H1 (cell line): ENCODE measurements at regions not wholly inside any gene's neighbourhood (a gene's known extent, or its start where the extent isn't known, plus 50 kb on each side); places are given as distances from the start of the nearest gene placed in this dataset.

Source experiments
- CTCF ChIA-PET: fragments of 300-600 bp; sonication (Branson Sonifier 250); formaldehyde crosslinking; loops from one replicate; lab custom pipeline; 2021; ENCODE audit not compliant: partially characterized antibody; lab: Charles Lee
- POLR2A ChIA-PET: fragments of 300-600 bp; sonication (Branson Sonifier 250); formaldehyde crosslinking; loops from one replicate; lab custom pipeline; 2021; ENCODE audit warnings: inconsistent platforms; ENCODE audit not compliant: partially characterized antibody; lab: Charles Lee
- DNase-seq, 2 experiments: peaks; one replicate each; pipeline versions ENCODE4 v3.0.0 to v3.0.0-alpha.2; 2010 to 2022; ENCODE audit warnings: low spot score in 2 of 2, low read depth in 1 of 2, mixed read lengths in 1 of 2
- FAIRE-seq: peaks from 2 replicates; lab custom pipeline; 2011; peaks lifted over from hg19 to GRCh38; lab: Jason Lieb, UNC
- H2AFZ ChIP-seq: 2 replicates; pipeline ENCODE4 v1.8.1; 2012; ENCODE audit warnings: low read length, inconsistent platforms
- H2AK5ac ChIP-seq: 2 replicates; pipeline ENCODE4 v1.6.1; 2013; ENCODE audit warnings: low read depth, low read length
- H2BK120ac ChIP-seq: replicated peaks from 2 replicates; pipeline ENCODE3; 2013; ENCODE audit warnings: low read depth, low read length, inconsistent platforms
- H2BK12ac ChIP-seq: 2 replicates; pipeline ENCODE4 v1.6.1; 2013; ENCODE audit warnings: low read depth, low read length
- H2BK15ac ChIP-seq: 2 replicates; pipeline ENCODE4 v1.6.1; 2013; ENCODE audit warnings: low read length
- H2BK20ac ChIP-seq: 2 replicates; pipeline ENCODE4 v1.6.1; 2013; ENCODE audit warnings: low read length
- H2BK5ac ChIP-seq: 2 replicates; pipeline ENCODE4 v1.6.1; 2013; ENCODE audit warnings: low read depth, low read length
- H3K14ac ChIP-seq: 2 replicates; pipeline ENCODE4 v1.6.1; 2013; ENCODE audit warnings: inconsistent platforms; ENCODE audit not compliant: insufficient read length
- H3K18ac ChIP-seq: 2 replicates; pipeline ENCODE4 v1.6.1; 2013; ENCODE audit warnings: low read length; ENCODE audit errors: extremely low read depth
- H3K23ac ChIP-seq: 2 replicates; pipeline ENCODE4 v1.6.1; 2013; ENCODE audit warnings: inconsistent platforms; ENCODE audit not compliant: insufficient read length
- H3K23me2 ChIP-seq: 2 replicates; pipeline ENCODE4 v1.6.1; 2013; ENCODE audit warnings: low read depth, low read length
- H3K27ac ChIP-seq: 2 replicates; pipeline ENCODE4 v1.6.1; 2011; ENCODE audit warnings: low read depth, low read length, inconsistent platforms
- H3K27me3 ChIP-seq, 4 experiments: replicated peaks in 1 of 4; 1 replicate in 1 of 4; 2 replicates in 3 of 4; pipeline versions ENCODE4 v1.6.1 to v1.8.1; 2011 to 2013; ENCODE audit warnings: low read length in 3 of 4, mild to moderate bottlenecking in 3 of 4, inconsistent platforms in 2 of 4, mixed read lengths in 2 of 4, moderate library complexity in 1 of 4; ENCODE audit not compliant: control insufficient read depth in 3 of 4, insufficient read depth in 3 of 4; ENCODE audit errors: extremely low read depth in 1 of 4
- H3K36me3 ChIP-seq, 4 experiments: 2 replicates each; pipeline versions ENCODE4 v1.6.1 to v1.8.1; 2011 to 2013; ENCODE audit warnings: mild to moderate bottlenecking in 4 of 4, low read length in 3 of 4, moderate library complexity in 2 of 4, control low read depth in 1 of 4, inconsistent platforms in 1 of 4; ENCODE audit not compliant: insufficient read depth in 4 of 4, control insufficient read depth in 2 of 4
- H3K4ac ChIP-seq: replicated peaks from 2 replicates; pipeline ENCODE3; 2013; ENCODE audit warnings: low read length, low read depth, mixed read lengths, inconsistent platforms; ENCODE audit not compliant: insufficient read length
- H3K4me1 ChIP-seq, 4 experiments: replicated peaks in 1 of 4; 1 replicate in 1 of 4; 2 replicates in 3 of 4; pipeline versions ENCODE4 v1.6.1 to v1.8.1; 2011 to 2013; ENCODE audit warnings: low read length in 3 of 4, inconsistent platforms in 2 of 4, mixed read lengths in 1 of 4; ENCODE audit not compliant: insufficient read depth in 4 of 4, control insufficient read depth in 3 of 4
- H3K4me2 ChIP-seq, 2 experiments: 2 replicates each; pipeline versions ENCODE4 v1.6.1 to v1.8.1; 2011 to 2013; ENCODE audit warnings: low read depth in 2 of 2, low read length in 2 of 2, control low read depth in 1 of 2, inconsistent platforms in 1 of 2, mild to moderate bottlenecking in 1 of 2; ENCODE audit not compliant: insufficient read depth in 1 of 2
- H3K4me3 ChIP-seq, 4 experiments: fragments of 200-600, 300-600 bp in 1 of 4; sonication (generic), shearing (Covaris generic), sonication (Bioruptor Twin) in 1 of 4; 2 replicates each; pipeline versions ENCODE4 v1.5.1 to v1.8.1; 2011 to 2016; ENCODE audit warnings: low read length in 4 of 4, low read depth in 3 of 4, control low read depth in 2 of 4, inconsistent platforms in 2 of 4, mild to moderate bottlenecking in 2 of 4, mixed read lengths in 1 of 4, moderate library complexity in 1 of 4; ENCODE audit not compliant: insufficient read depth in 2 of 4; ENCODE audit errors: extremely low read depth in 1 of 4
- H3K56ac ChIP-seq: replicated peaks from 2 replicates; pipeline ENCODE3; 2013; ENCODE audit warnings: low read depth, mild to moderate bottlenecking, mixed read lengths, low read length, inconsistent platforms; ENCODE audit not compliant: insufficient read length
- H3K79me1 ChIP-seq: 2 replicates; pipeline ENCODE4 v1.6.1; 2013; ENCODE audit warnings: low read depth, low read length, control low read depth
- H3K79me2 ChIP-seq, 2 experiments: 2 replicates each; pipeline versions ENCODE4 v1.6.1 to v1.8.1; 2012 to 2013; ENCODE audit warnings: low read length in 2 of 2, mild to moderate bottlenecking in 2 of 2, inconsistent platforms in 1 of 2; ENCODE audit not compliant: insufficient read depth in 2 of 2, control insufficient read depth in 1 of 2
- H3K9ac ChIP-seq, 4 experiments: replicated peaks in 1 of 4; 1 replicate in 1 of 4; 2 replicates in 3 of 4; pipeline versions ENCODE4 v1.6.1 to v1.8.1; 2011 to 2013; ENCODE audit warnings: low read depth in 3 of 4, low read length in 3 of 4, control low read depth in 2 of 4, mild to moderate bottlenecking in 2 of 4, moderate library complexity in 2 of 4, inconsistent platforms in 1 of 4; ENCODE audit errors: extremely low read depth in 1 of 4
- H3K9me3 ChIP-seq, 2 experiments: 2 replicates each; pipeline versions ENCODE4 v1.6.1 to v1.8.1; 2012 to 2013; ENCODE audit warnings: mild to moderate bottlenecking in 2 of 2, moderate library complexity in 2 of 2, control low read depth in 1 of 2, inconsistent platforms in 1 of 2, low read depth in 1 of 2, low read length in 1 of 2, mixed read lengths in 1 of 2; ENCODE audit not compliant: insufficient read depth in 2 of 2
- H4K20me1 ChIP-seq, 2 experiments: replicated peaks in 1 of 2; 2 replicates each; pipeline versions ENCODE3 to v1.8.1; 2011 to 2013; ENCODE audit warnings: inconsistent platforms in 2 of 2, low read length in 2 of 2, mild to moderate bottlenecking in 1 of 2; ENCODE audit not compliant: insufficient read depth in 2 of 2, control insufficient read depth in 1 of 2
- H4K5ac ChIP-seq: 2 replicates; pipeline ENCODE4 v1.6.1; 2013; ENCODE audit warnings: low read length, low read depth, mixed read lengths, inconsistent platforms; ENCODE audit not compliant: insufficient read length
- H4K8ac ChIP-seq: 2 replicates; pipeline ENCODE4 v1.8.0; 2013; ENCODE audit warnings: mild to moderate bottlenecking, moderate library complexity, low read length, inconsistent platforms; ENCODE audit not compliant: insufficient read depth; ENCODE audit errors: extremely low read depth
- H4K91ac ChIP-seq: replicated peaks from 2 replicates; pipeline ENCODE3; 2013; ENCODE audit warnings: low read length, mixed read lengths, inconsistent platforms; ENCODE audit not compliant: insufficient read length
- ASH2L ChIP-seq: fragments of 200-600, 300-600 bp; sonication (generic); IDR thresholded peaks from one replicate; pipeline ENCODE4 v1.7.1; 2017; ENCODE audit warnings: low read length
- BACH1 ChIP-seq: IDR thresholded peaks from 2 replicates; pipeline ENCODE4 v1.6.1; 2012; ENCODE audit warnings: low read length, improper control_type of control experiment
- CREB1 ChIP-seq: IDR thresholded peaks from 2 replicates; pipeline ENCODE4 v1.6.1; 2012; ENCODE audit warnings: inconsistent platforms
- EGR1 ChIP-seq: IDR thresholded peaks from 2 replicates; pipeline ENCODE4 v1.6.1; 2011; ENCODE audit warnings: low read depth, low read length, borderline replicate concordance
- EP300 ChIP-seq, 2 experiments: IDR thresholded peaks; 1 replicate in 1 of 2; 2 replicates in 1 of 2; pipeline ENCODE4 v1.6.1; 2011 to 2012; ENCODE audit warnings: low read depth in 2 of 2, low read length in 2 of 2, mild to moderate bottlenecking in 2 of 2, borderline replicate concordance in 1 of 2, inconsistent platforms in 1 of 2, moderate library complexity in 1 of 2
- JUN ChIP-seq: IDR thresholded peaks from 2 replicates; pipeline ENCODE4 v1.6.1; 2011; ENCODE audit warnings: low read depth, mild to moderate bottlenecking, improper control_type of control experiment, low read length
- KDM5A ChIP-seq: fragments of 200-600 bp; IDR thresholded peaks from 2 replicates; pipeline ENCODE4 v1.7.1; 2012; ENCODE audit warnings: mild to moderate bottlenecking, low read length, inconsistent platforms, mixed read lengths
- MAX ChIP-seq: IDR thresholded peaks from 2 replicates; pipeline ENCODE4 v1.6.1; 2012; ENCODE audit warnings: inconsistent platforms
- RBBP5 ChIP-seq: IDR thresholded peaks from 2 replicates; pipeline ENCODE4 v1.7.1; 2012; ENCODE audit warnings: low read depth, mild to moderate bottlenecking, inconsistent platforms, low read length, moderate library complexity, borderline replicate concordance
- TBP ChIP-seq: IDR thresholded peaks from 2 replicates; pipeline ENCODE4 v1.6.1; 2011; ENCODE audit warnings: low read depth, low read length, improper control_type of control experiment
- WGBS, 2 experiments: shearing (Covaris generic) in 1 of 2; methylation state at CpG; one replicate each; pipeline versions ENCODE4 v1.1.6 to v1.1.7; 2013 to 2015; ENCODE audit warnings: low lambda C conversion rate in 2 of 2, mixed read lengths in 2 of 2, inconsistent platforms in 1 of 2, low coverage in 1 of 2, missing lambda C conversion rate in 1 of 2; ENCODE audit not compliant: insufficient replicate concordance in 2 of 2, insufficient coverage in 1 of 2, insufficient read length in 1 of 2; ENCODE audit errors: extremely low coverage in 1 of 2, missing lambda C conversion rate in 1 of 2; 5-methylcytosine and 5-hydroxymethylcytosine counted together
- TF ChIP-seq, protein P1 (sequence below): IDR thresholded peaks from 2 replicates; pipeline ENCODE4 v1.6.1; 2012; ENCODE audit warnings: low read length, inconsistent platforms

- Histone ChIP-seq H4K91ac (no peak overlapping the region), H3K36me3 (no peaks in the 10 kb centered on the region), H3K79me2 (no peaks in the 10 kb centered on the region), H3K4me3 (no peak overlapping the region), H3K56ac (no peak overlapping the region), H3K18ac (no peak overlapping the region), H3K23ac (no peak overlapping the region), H4K8ac (no peak overlapping the region), H2BK120ac (no peak overlapping the region), H3K27me3 (no peaks in the 10 kb centered on the region), H2AFZ (no peak overlapping the region), H2BK15ac (no peak overlapping the region), H2BK12ac (no peak overlapping the region), H4K5ac (no peak overlapping the region), H3K4me1 (no peaks in the 10 kb centered on the region; a peak in 2 of 7 replicates), H2BK5ac (no peak overlapping the region; the same call in 1 of the 2 replicates), H3K79me1 (no peaks in the 10 kb centered on the region), H3K4ac (no peak overlapping the region), H3K9me3 (no peaks in the 10 kb centered on the region), H2BK20ac (0 out of 2 replicates have a peak overlapping the region, but pooled peaks have one; percentile 6), H3K14ac (no peak overlapping the region), H3K9ac (no peak overlapping the region), H3K4me2 (no peak overlapping the region), H2AK5ac (no peak overlapping the region), H4K20me1 (no peaks in the 10 kb centered on the region), H3K23me2 (no peaks in the 10 kb centered on the region), H3K27ac (no peak overlapping the region)
- DNase-seq (no peak), FAIRE-seq (no peak)
- ChIA-PET CTCF (interaction anchor here (0.8 to 3.1 kb wide), 26 partner anchors 10 to 417 kb away, joined by 3 to 21 read pairs (median 8); no protein-coding TSS in a partner anchor), POLR2A (no interaction called here)
- WGBS, 2 experiments: 85% methylated on average over 10 of the region's 11 CpGs; no CpG with 5 or more reads in 1 of the 2 experiments
- TF ChIP-seq BACH1: no peak
- no peak for TF ChIP-seq CREB1
- TF ChIP-seq KDM5A: no peak
- TF ChIP-seq, protein P1, sequence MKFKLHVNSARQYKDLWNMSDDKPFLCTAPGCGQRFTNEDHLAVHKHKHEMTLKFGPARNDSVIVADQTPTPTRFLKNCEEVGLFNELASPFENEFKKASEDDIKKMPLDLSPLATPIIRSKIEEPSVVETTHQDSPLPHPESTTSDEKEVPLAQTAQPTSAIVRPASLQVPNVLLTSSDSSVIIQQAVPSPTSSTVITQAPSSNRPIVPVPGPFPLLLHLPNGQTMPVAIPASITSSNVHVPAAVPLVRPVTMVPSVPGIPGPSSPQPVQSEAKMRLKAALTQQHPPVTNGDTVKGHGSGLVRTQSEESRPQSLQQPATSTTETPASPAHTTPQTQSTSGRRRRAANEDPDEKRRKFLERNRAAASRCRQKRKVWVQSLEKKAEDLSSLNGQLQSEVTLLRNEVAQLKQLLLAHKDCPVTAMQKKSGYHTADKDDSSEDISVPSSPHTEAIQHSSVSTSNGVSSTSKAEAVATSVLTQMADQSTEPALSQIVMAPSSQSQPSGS: no peak
- TF ChIP-seq ASH2L: no peak
- no peak for TF ChIP-seq RBBP5
- no peak for TF ChIP-seq MAX
- no peak for TF ChIP-seq JUN
- no peak for TF ChIP-seq EGR1
- TF ChIP-seq EP300 (IDR thresholded peaks at IDR 0.05; ENCODE audit: borderline replicate concordance in 1 of 2, low read depth in 2 of 2, low read length in 2 of 2): no peak
- TF ChIP-seq TBP: no peak
Observed at GRCh38 chr2:237154884-237155851, 69.5 kb downstream of the COPS8 start.
